GM18507 (cell line): ENCODE measurements at regions not wholly inside any gene's neighbourhood (a gene's known extent, or its start where the extent isn't known, plus 50 kb on each side); places are given as distances from the start of the nearest gene placed in this dataset.
"Not testable (repeated sequence)": the region's sequence is repeated elsewhere in the genome, so short reads cannot be mapped to it uniquely, and the experiment has no call there.

ENCODE experiments used
- DNase-seq: peaks from one replicate; pipeline ENCODE4 v3.0.0; 2011; ENCODE audit warnings: low read depth; ENCODE audit not compliant: insufficient read length; ENCODE audit errors: extremely low spot score
- FAIRE-seq: peaks from 2 replicates; lab custom pipeline; 2011; peaks lifted over from hg19 to GRCh38; lab: Jason Lieb, UNC

DNA sequence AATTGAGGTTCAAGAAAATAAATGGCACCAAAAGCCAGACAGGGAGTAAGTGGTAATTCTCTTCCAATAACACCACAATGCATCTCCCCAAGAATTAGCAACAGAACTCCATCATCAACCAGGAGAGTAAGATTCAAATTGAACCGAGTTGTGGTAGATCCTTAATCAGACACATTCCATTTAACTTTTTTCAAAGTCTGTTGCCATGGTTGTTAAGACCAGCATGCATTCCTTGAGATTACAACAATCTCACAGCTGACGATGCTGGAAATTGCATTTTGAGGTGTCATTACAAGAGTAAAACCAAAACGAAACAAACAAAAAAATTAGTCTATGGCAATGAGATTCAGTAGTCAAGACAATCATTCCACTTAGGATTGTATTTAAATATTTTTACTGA, 78.9 kb upstream of the ZNF462 start:
- FAIRE-seq = no peak
- DNase-seq = no peak

DNA sequence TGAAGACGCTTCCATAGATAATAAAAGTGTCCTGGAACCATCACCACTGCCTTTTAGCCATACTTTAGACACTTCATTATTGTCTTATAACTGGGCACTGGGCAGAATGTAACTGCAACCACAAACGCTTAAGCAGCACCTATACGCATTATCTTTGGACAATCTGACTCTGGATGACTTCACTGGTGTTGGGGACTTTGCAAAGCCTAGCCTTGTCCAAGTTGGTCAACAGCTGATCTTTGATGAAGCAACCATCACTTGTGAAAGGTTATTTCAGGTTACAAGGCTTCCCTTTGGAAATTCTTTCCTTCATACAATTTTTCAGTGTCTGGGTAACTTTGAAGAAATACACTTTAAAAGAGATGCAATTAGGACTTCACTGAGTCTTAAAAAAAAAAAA, 77.8 kb upstream of the ZNF462 start:
- FAIRE-seq = no peak

DNA sequence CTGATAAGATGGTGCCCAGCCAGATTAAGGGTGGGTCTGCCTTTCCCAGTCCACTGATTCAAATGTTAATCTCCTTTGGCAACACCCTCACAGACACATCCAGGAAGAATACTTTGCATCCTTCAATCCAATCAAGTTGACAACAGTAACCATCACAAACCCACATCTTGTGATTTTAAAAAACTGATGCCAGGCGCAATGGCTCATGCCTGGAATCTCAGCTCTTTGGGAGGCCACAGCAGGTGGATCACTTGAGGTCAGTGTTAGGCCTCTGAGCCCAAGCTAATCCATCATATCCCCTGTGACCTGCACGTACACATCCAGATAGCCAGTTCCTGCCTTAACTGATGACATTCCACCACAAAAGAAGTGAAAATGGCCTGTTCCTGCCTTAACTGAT, 74.9 kb upstream of the ZNF462 start:
- not testable (repeated sequence) for FAIRE-seq, DNase-seq

More for the DNA sequence above, 77.8 kb upstream of the ZNF462 start:
- no peak for DNase-seq

DNA sequence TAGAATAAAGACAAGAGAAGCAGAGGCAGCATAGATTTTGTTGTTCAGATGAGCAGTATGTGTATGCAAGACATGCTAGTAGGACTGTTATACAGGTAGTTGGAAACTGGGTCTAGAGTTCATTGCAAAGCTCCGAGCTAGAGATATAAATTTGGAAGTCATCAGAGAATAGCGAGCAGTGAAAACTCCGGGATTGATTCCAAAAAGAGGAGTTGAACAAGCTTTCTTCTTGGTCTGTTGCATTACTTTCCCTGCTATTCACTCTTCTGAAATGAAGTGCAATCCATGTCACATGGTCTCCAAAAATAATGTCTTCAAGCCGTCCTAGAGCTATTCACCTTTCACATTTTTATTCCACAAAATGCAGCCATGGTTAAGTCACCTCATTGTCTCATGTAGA, 67.9 kb upstream of the ZNF462 start:
- DNase-seq (no peak), FAIRE-seq (no peak)

DNA sequence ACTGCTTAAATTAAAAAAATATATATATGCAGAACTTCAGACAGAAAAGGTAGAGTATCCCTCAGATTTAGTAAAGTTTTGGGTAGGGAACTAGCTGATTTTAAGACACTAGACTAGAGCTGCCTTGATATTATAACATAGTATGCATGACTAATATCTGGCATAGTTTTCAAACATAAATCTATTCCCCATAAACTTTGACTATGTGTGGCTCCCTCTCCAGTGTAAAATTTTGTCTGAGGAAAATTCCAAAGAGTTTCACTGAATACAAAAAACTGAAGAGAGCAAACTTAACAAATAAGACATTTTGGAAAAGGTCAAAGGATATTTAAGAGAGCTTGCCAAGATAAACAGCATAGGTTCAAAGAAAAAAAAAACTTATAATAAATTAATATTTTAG, 66.2 kb upstream of the ZNF462 start:
- FAIRE-seq = no peak
- no peak for DNase-seq

DNA sequence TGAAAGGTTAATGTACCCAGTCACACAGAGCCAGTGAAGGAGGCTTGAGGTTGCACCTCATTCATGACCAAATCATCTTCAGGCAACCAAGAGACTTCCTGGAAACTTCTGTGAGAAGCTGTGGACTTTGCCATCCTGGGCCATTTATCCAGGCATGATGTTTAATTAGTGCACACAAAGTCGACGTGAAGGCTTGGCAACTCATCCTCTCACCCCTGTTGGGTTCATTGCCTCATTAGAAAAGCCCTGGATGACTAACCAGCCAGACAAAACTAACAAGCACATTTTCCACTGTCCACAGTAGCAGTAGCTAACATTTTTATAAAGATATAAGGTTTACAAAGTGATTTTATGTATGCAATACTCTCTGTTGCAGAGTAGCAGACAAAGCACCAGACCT, 65.7 kb upstream of the ZNF462 start:
- no peak for FAIRE-seq
- no peak for DNase-seq

DNA sequence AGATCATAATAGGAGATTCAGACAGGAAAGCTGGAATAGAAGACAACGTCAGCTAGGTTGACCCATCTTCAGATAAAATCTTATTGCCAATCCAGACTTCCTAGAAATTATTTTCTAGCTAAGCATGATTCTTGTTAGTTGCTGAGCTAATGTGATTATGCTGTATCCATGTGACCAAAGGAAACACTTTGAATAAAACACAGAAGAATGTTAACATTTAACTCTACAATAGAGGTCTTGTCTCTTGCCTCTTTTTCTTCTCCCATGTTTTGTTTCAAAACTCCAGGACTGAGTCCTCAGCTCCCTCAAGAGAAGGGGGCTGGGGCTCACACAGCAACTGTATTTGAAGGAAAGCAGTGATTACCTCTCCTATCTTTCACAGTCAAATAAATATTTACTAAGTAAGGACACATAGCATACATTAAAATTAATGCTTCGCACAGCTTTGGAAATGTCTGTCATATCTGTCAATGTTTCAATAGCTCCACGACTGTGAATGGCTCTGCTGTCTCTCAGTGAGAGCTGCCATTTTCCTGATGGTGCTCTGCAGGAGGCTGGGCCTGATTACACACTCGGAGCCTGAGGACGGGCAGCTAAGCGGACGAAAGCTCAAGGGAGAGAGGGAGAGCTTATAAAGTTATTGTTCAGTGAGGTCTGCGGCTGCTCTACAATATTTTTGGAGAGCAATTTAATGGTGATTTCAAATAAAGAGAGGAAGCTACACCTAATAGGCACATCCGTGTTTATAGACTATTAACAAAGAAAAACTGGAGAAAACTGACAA, 64.8 kb upstream of the ZNF462 start:
- DNase-seq (no peak), FAIRE-seq (no peak)

DNA sequence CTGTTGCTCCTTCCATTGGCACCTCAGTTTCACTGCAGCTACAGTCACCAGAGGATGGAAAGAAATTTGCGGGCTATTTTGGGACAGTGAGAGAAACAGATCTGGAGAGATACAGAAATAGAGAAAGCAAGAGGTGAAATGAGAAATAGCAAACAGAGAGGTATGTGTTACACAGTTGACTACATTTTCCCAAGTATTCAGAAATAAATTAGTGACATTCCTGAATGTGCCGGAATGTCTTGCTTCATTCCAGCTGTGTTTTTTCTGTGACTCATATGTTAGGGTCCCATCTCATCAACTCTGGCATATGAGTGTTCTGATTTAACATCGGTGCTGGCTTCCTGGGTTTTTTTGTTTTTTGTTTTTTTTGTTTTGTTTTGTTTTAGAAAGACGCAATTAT, 63.8 kb upstream of the ZNF462 start:
- FAIRE-seq = no peak
- no peak for DNase-seq

DNA sequence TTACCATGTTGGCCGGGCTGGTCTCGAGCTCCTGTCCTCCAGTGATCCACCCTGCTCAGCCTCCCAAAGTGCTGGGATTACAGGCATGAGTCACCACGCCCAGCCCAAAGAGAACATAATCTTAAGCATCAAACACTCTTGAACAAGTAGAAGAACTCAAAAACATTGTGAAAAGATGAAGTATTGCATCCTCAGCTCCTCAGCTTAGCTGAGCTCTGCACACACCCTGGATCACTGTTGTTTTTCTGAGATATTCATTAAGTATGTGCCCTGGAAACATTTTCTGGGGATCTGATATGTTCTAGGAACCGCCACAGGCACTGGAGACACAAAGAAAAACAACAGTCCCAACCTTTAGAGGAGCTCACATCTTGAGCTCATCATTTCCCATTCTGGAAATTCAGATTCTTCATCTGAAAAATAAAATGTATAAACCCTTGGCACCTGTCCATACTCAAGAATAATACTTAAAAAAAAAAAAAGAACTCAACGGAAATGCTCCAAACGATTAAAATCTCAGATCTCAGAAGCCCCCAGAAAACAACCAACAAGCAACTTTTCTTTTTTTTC, 62.2 kb upstream of the ZNF462 start:
- DNase-seq = no peak
- no peak for FAIRE-seq

DNA sequence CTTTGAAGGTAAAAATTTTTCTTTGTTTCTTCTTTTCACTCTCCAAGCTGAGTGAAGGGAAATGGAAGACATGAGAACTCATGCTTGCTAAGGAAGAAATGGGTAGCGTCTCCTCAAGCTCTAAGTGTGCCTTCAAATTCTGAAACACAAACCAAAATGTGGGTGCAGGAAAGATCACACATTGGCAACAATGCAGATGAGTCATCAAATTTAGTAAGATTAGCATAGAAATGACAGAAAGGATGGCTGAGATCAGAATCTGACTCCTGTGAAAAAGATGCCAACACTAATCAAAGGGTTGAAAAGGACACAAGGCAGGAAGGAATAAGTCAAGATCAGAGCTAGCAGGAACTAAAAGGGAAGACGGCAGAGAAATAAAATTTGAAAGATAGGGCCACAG, 61.1 kb upstream of the ZNF462 start:
- FAIRE-seq (no peak), DNase-seq (no peak)
